ENCODE measurements at regions not wholly inside any gene's neighbourhood (a gene's known extent, or its start where the extent isn't known, plus 50 kb on each side); places are given as distances from the start of the nearest gene placed in this dataset.

- ChIA-PET POLR2A (interaction anchor here (0.9 to 2.9 kb wide), 7 partner anchors 11 to 91 kb away, joined by 3 to 28 read pairs (median 6); no protein-coding TSS in a partner anchor), CTCF (ENCODE audit: low intra/inter-chr PET ratio, low total read pairs) (no interaction called here)
- H3K79me2 ChIP-seq (ENCODE audit: insufficient read depth, low read length), result peaks cover 92% of the 10 kb centered on the region
- 0 out of 2 replicates have a peak overlapping the region, but pooled peaks have one; percentile 10 for H3K9ac ChIP-seq (ENCODE audit: insufficient read depth, low read depth, low read length)
- WGBS (ENCODE audit: low lambda C conversion rate), result 80% methylated on average over 11 of the region's 11 CpGs
- H3K27ac ChIP-seq (ENCODE audit: extremely low read length, insufficient read depth, low read length), result peak overlapping the region; percentile 45
- no peaks in the 10 kb centered on the region for H3K9me3 ChIP-seq (ENCODE audit: low read length)
- H3K4me2 ChIP-seq (ENCODE audit: low read depth, low read length), result no peak overlapping the region
- no peak for ATAC-seq
- peaks cover 84% of the 10 kb centered on the region for H3K4me1 ChIP-seq (ENCODE audit: insufficient read depth, low read length)
- H4K20me1 ChIP-seq (ENCODE audit: insufficient read depth, low read length), result peaks cover 91% of the 10 kb centered on the region
- BruUV-seq (replicated peaks), result no TSS peak
- intact Hi-C loops (cut with micrococcal nuclease; ENCODE audit: unreplicated experiment) (loop anchor here (1.0 kb wide), 1 partner anchor 17 kb away; no protein-coding TSS in a partner anchor), in situ Hi-C loops (cut with HindIII; ENCODE audit: extremely low pct_ligation_motif_present, low pct_unique_long_range_greater_than_20kb) (loop anchor here (10.0 kb wide), 1 partner anchor 93 kb away; no protein-coding TSS in a partner anchor)
- H3K27me3 ChIP-seq (ENCODE audit: control insufficient read depth in 1 of 2, insufficient read depth in 2 of 2, low read length in 2 of 2), result no peaks in the 10 kb centered on the region
- no peak overlapping the region for H2AFZ ChIP-seq (ENCODE audit: low read length)
- DNase-seq (ENCODE audit: low spot score), result no peak
- FAIRE-seq, result no peak
- no peak overlapping the region for H3K4me3 ChIP-seq (replicated peaks in 1 of 3; ENCODE audit: insufficient read depth in 1 of 3, low read depth in 2 of 3, low read length in 3 of 3)
- peaks cover 5 to 11% of the 10 kb centered on the region in 2 experiments; a peak in 3 of 5 replicates for H3K36me3 ChIP-seq (replicated peaks in 1 of 2; ENCODE audit: control insufficient read depth in 1 of 2, insufficient read depth in 2 of 2, low read length in 2 of 2)
- no peak for TF ChIP-seq ZNF17 (CRISPR knock-in tag; IDR thresholded peaks at IDR 0.05)
- TF ChIP-seq FOXO1 (CRISPR knock-in tag; IDR thresholded peaks at IDR 0.05), result no peak
- TF ChIP-seq KAT2B (IDR thresholded peaks at IDR 0.05; ENCODE audit: borderline replicate concordance, low read depth, low read length), result no peak
- no peak for TF ChIP-seq ZNF282 (IDR thresholded peaks at IDR 0.05; ENCODE audit: partially characterized antibody)
- TF ChIP-seq ZNF367 (CRISPR knock-in tag; IDR thresholded peaks at IDR 0.05; ENCODE audit: borderline replicate concordance), result no peak
- TF ChIP-seq MEF2D (CRISPR knock-in tag; IDR thresholded peaks at IDR 0.05), result 0 out of 2 replicates have a peak, but pooled peaks have one; percentile 30
- TF ChIP-seq RBM22 (optimal IDR thresholded peaks at IDR 0.05; ENCODE audit: low read length), result peak; percentile 17
- TF ChIP-seq NFRKB (IDR thresholded peaks at IDR 0.05), result no peak
- TF ChIP-seq ZNF710 (CRISPR knock-in tag; IDR thresholded peaks at IDR 0.05; ENCODE audit: borderline replicate concordance), result no peak; the same call in 1 of the 2 replicates
- no peak for TF ChIP-seq ZNF687 (CRISPR knock-in tag; IDR thresholded peaks at IDR 0.05)
- TF ChIP-seq ZNF747 (CRISPR knock-in tag; IDR thresholded peaks at IDR 0.05; ENCODE audit: borderline replicate concordance), result 0 out of 2 replicates have a peak, but pooled peaks have one; percentile 11
- 0 out of 2 replicates have a peak, but pooled peaks have one; percentile 28 for TF ChIP-seq NFKB2 (CRISPR knock-in tag; IDR thresholded peaks at IDR 0.05; ENCODE audit: borderline replicate concordance)
- no peak for TF ChIP-seq ATF5 (CRISPR knock-in tag; IDR thresholded peaks at IDR 0.05; ENCODE audit: low read depth)
- TF ChIP-seq IRF2 (CRISPR knock-in tag; IDR thresholded peaks at IDR 0.05), result no peak
- no peak for TF ChIP-seq ZNF253 (CRISPR knock-in tag; IDR thresholded peaks at IDR 0.05; ENCODE audit: borderline replicate concordance)
- TF ChIP-seq ZSCAN21 (CRISPR knock-in tag; IDR thresholded peaks at IDR 0.05; ENCODE audit: borderline replicate concordance), result no peak
- TF ChIP-seq ZIK1 (CRISPR knock-in tag; IDR thresholded peaks at IDR 0.05; ENCODE audit: borderline replicate concordance, low read depth), result no peak
- TF ChIP-seq AGO2 (optimal IDR thresholded peaks at IDR 0.05; ENCODE audit: low read depth, low read length), result peak; percentile 49
- TF ChIP-seq ZNF724P (CRISPR knock-in tag; IDR thresholded peaks at IDR 0.05; ENCODE audit: borderline replicate concordance), result no peak
Measured at GRCh38 chr17:77377710-77378235, 237.0 kb downstream of the SEC14L1 start.

Measured in HepG2 (cell line).